OCI-LY1 (cell line): ENCODE measurements at regions not wholly inside any gene's neighbourhood (a gene's known extent, or its start where the extent isn't known, plus 50 kb on each side); places are given as distances from the start of the nearest gene placed in this dataset.
"Not testable (repeated sequence)": the region's sequence is repeated elsewhere in the genome, so short reads cannot be mapped to it uniquely, and the experiment has no call there.

Experiments
- H2AFZ ChIP-seq: fragments of 200-600 bp; sonication (generic), shearing (Covaris generic); 2 replicates; pipeline ENCODE4 v1.6.0; 2014; ENCODE audit warnings: antibody characterized with exemption, mild to moderate bottlenecking, low read length
- H3F3A ChIP-seq: fragments of 200-600 bp; sonication (generic), shearing (Covaris generic); 2 replicates; pipeline ENCODE4 v1.6.0; 2014; ENCODE audit warnings: mild to moderate bottlenecking, antibody characterized with exemption, low read length, moderate library complexity; ENCODE audit not compliant: insufficient read depth
- H3K27ac ChIP-seq: fragments of 200-600 bp; sonication (generic); 2 replicates; pipeline ENCODE4 v1.5.1; 2014; ENCODE audit warnings: low read length, mixed run types, mild to moderate bottlenecking, low read depth; ENCODE audit not compliant: poor library complexity, severe bottlenecking
- H3K27me3 ChIP-seq: fragments of 200-600 bp; sonication (generic); 2 replicates; pipeline ENCODE4 v1.6.0; 2014; ENCODE audit warnings: antibody characterized with exemption, mild to moderate bottlenecking, low read length, moderate library complexity; ENCODE audit not compliant: insufficient read depth
- H3K36me3 ChIP-seq: fragments of 200-600 bp; sonication (generic); 2 replicates; pipeline ENCODE4 v1.6.1; 2014; ENCODE audit warnings: mild to moderate bottlenecking, antibody characterized with exemption, low read length, moderate library complexity, mixed read lengths; ENCODE audit not compliant: insufficient read depth
- H3K4me1 ChIP-seq: fragments of 200-600 bp; sonication (generic); 2 replicates; pipeline ENCODE4 v1.5.1; 2014; ENCODE audit warnings: mild to moderate bottlenecking, low read length, moderate library complexity; ENCODE audit not compliant: insufficient read depth, severe bottlenecking
- H3K4me2 ChIP-seq: fragments of 200-600 bp; sonication (generic), shearing (Covaris generic); 2 replicates; pipeline ENCODE4 v1.6.1; 2014; ENCODE audit warnings: low read length
- H3K4me3 ChIP-seq: fragments of 200-600 bp; sonication (generic); 2 replicates; pipeline ENCODE4 v1.5.1; 2014; ENCODE audit warnings: low read length, low read depth, mild to moderate bottlenecking, mixed read lengths; ENCODE audit not compliant: poor library complexity, severe bottlenecking
- H3K79me2 ChIP-seq: fragments of 200-600 bp; shearing (Covaris generic); 2 replicates; pipeline ENCODE4 v1.6.1; 2016; ENCODE audit warnings: mixed run types, low read length, mixed read lengths; ENCODE audit not compliant: insufficient read depth
- H3K9ac ChIP-seq: fragments of 200-600 bp; sonication (generic), shearing (Covaris generic); 2 replicates; pipeline ENCODE4 v1.6.1; 2014; ENCODE audit warnings: mild to moderate bottlenecking, low read length, mixed read lengths
- H3K9me2 ChIP-seq: fragments of 200-600 bp; sonication (generic), shearing (Covaris generic); 2 replicates; pipeline ENCODE4 v1.6.1; 2014; ENCODE audit warnings: low read depth, mild to moderate bottlenecking, low read length, mixed read lengths
- H3K9me3 ChIP-seq: fragments of 200-600 bp; shearing (Covaris generic); 2 replicates; pipeline ENCODE4 v1.6.1; 2014; ENCODE audit warnings: low read length, mixed read lengths
- H4K20me1 ChIP-seq: fragments of 200-600 bp; sonication (generic), shearing (Covaris generic); 2 replicates; pipeline ENCODE4 v1.6.0; 2016; ENCODE audit warnings: mild to moderate bottlenecking, low read length; ENCODE audit not compliant: insufficient read depth
- EZH2 ChIP-seq: fragments of 200-600 bp; sonication (generic), shearing (Covaris generic); IDR thresholded peaks from 2 replicates; pipeline ENCODE4 v1.8.0; 2017; ENCODE audit warnings: borderline replicate concordance, mixed run types, mild to moderate bottlenecking, antibody characterized with exemption, low read length, moderate library complexity, mixed read lengths
- TF ChIP-seq, protein P1 (sequence below): fragments of 200-600 bp; sonication (generic), shearing (Covaris generic); IDR thresholded peaks from 2 replicates; pipeline ENCODE4 v1.5.1; 2017; ENCODE audit warnings: mild to moderate bottlenecking, antibody characterized with exemption, low read length, moderate library complexity, mixed read lengths

DNA sequence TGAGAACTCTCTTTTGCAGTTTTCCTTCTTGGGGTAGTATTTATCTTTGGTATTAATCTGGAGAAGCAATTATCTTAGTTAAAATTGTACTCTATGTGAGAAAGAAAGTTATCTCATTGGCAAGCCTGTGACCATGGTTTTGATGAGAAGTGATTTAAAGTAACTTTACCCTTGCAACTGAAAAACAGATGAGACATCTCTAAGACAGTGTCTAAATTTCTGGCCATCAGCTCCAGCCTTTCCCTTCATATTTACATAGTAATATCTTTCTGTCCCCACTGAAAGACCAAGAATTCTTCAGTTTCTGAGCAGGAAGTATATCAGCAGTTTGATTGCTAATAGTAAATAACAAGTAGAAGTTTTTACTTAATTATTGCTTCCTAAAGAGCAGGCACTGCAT lies 386.1 kb upstream of the SYNCRIP start:
- no peaks in the 10 kb centered on the region for H3K9me3 ChIP-seq
- no peaks in the 10 kb centered on the region for H3K79me2 ChIP-seq
- H3K4me2 ChIP-seq = no peak overlapping the region
- H3K9ac ChIP-seq = no peak overlapping the region
- H3F3A ChIP-seq = no peaks in the 10 kb centered on the region
- H2AFZ ChIP-seq = no peak overlapping the region
- H3K4me3 ChIP-seq = no peak overlapping the region
- no peak for TF ChIP-seq EZH2
- TF ChIP-seq, protein P1, sequence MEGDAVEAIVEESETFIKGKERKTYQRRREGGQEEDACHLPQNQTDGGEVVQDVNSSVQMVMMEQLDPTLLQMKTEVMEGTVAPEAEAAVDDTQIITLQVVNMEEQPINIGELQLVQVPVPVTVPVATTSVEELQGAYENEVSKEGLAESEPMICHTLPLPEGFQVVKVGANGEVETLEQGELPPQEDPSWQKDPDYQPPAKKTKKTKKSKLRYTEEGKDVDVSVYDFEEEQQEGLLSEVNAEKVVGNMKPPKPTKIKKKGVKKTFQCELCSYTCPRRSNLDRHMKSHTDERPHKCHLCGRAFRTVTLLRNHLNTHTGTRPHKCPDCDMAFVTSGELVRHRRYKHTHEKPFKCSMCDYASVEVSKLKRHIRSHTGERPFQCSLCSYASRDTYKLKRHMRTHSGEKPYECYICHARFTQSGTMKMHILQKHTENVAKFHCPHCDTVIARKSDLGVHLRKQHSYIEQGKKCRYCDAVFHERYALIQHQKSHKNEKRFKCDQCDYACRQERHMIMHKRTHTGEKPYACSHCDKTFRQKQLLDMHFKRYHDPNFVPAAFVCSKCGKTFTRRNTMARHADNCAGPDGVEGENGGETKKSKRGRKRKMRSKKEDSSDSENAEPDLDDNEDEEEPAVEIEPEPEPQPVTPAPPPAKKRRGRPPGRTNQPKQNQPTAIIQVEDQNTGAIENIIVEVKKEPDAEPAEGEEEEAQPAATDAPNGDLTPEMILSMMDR = no peak
- H3K9me2 ChIP-seq = no peaks in the 10 kb centered on the region
- no peaks in the 10 kb centered on the region for H3K4me1 ChIP-seq
- H3K27me3 ChIP-seq = no peaks in the 10 kb centered on the region
- H4K20me1 ChIP-seq = no peaks in the 10 kb centered on the region
- no peak overlapping the region for H3K27ac ChIP-seq
- H3K36me3 ChIP-seq = no peaks in the 10 kb centered on the region

DNA sequence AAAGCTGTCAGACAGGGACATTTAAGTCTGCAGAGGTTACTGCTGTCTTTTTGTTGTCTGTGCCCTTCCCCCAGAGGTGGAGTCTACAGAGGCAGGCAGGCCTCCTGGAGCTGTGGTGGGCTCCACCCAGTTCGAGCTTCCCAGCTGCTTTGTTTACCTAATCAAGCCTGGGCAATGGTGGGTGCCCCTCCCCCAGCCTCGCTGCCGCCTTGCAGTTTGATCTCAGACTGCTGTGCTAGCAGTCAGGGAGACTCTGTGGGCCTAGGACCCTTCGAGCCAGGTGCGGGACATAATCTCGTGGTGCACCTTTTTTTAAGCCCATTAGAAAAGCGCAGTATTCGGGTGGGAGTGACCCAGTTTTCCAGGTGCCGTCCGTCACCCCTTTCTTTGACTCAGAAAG lies 384.2 kb upstream of the SYNCRIP start:
- not testable (repeated sequence) for H4K20me1 ChIP-seq, H3K4me1 ChIP-seq, H3K36me3 ChIP-seq, H3K9me3 ChIP-seq, H3F3A ChIP-seq, H3K9ac ChIP-seq, H3K27me3 ChIP-seq, H3K9me2 ChIP-seq, H3K4me2 ChIP-seq, H2AFZ ChIP-seq, H3K27ac ChIP-seq, H3K79me2 ChIP-seq, H3K4me3 ChIP-seq

DNA sequence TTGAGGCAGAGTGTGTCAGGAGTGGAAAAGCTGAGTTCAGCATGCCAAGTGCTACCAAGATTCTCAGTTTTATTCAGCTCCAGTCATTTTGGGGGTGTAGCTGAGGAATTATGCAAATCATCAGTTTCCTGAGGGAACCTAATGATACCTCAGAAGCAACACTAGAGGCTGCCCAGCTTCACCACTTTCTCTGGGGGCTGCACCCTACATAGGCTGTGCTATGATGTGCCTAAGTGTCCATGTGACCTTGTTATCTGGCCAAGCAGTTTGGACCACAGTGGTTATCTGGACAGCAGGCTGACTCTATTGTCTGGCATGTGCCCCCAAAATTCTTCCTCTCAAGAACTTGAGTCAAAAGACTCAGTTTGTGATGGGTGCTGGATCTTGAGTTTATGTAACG lies 374.6 kb upstream of the SYNCRIP start:
- no peaks in the 10 kb centered on the region for H3K4me1 ChIP-seq
- H3K27ac ChIP-seq = no peak overlapping the region
- H3K27me3 ChIP-seq = no peaks in the 10 kb centered on the region
- H3K36me3 ChIP-seq = no peaks in the 10 kb centered on the region
- no peaks in the 10 kb centered on the region for H3K9me2 ChIP-seq
- H4K20me1 ChIP-seq = no peaks in the 10 kb centered on the region
- H3K4me3 ChIP-seq = no peak overlapping the region
- no peak overlapping the region for H2AFZ ChIP-seq
- H3K9me3 ChIP-seq = no peaks in the 10 kb centered on the region
- no peak overlapping the region for H3K9ac ChIP-seq
- H3K79me2 ChIP-seq = no peaks in the 10 kb centered on the region
- no peak overlapping the region for H3K4me2 ChIP-seq
- no peak for TF ChIP-seq EZH2
- TF ChIP-seq, protein P1 = no peak
- H3F3A ChIP-seq = no peaks in the 10 kb centered on the region

DNA sequence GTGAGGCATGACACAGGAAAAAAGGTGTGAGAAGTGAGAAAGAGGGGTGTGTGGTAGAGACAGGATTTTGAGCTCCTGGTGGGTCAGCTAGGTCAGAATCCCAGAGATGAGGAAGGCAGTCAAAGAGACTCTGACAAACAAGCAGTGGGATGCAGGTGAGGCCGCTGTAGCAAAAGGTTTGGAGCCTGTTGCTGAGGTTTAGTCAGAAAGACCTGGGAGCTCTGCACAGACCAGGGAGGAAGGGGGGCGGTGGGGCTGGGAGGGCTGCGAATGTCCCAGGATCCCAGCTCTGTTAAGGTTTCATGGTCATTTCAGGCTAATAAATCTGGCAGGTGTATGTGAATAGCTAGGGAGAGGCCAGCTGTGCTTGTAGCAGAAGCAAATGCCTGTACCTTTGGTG lies 373.9 kb upstream of the SYNCRIP start:
- Histone ChIP-seq H2AFZ (no peak overlapping the region), H3F3A (no peaks in the 10 kb centered on the region), H3K9me3 (no peaks in the 10 kb centered on the region), H3K4me1 (no peaks in the 10 kb centered on the region), H4K20me1 (no peaks in the 10 kb centered on the region), H3K36me3 (no peaks in the 10 kb centered on the region), H3K27me3 (no peaks in the 10 kb centered on the region), H3K27ac (no peak overlapping the region), H3K9me2 (no peaks in the 10 kb centered on the region), H3K9ac (no peak overlapping the region), H3K4me3 (no peak overlapping the region), H3K79me2 (no peaks in the 10 kb centered on the region), H3K4me2 (no peak overlapping the region)
- TF ChIP-seq, protein P1 = no peak
